Right lobe of liver (tissue), 4 donors: ENCODE measurements at regions not wholly inside any gene's neighbourhood (a gene's known extent, or its start where the extent isn't known, plus 50 kb on each side); places are given as distances from the start of the nearest gene placed in this dataset.

Experiments used
- CTCF ChIP-seq, 4 donors: fragments of 200-600 bp in 3 of 4; fragments of 450-650 bp in 1 of 4; IDR thresholded peaks; one replicate each; pipeline versions ENCODE4 v1.5.1 to v1.8.0; 2016 to 2022; ENCODE audit warnings: antibody characterized with exemption in 4 of 4, mild to moderate bottlenecking in 2 of 4
- POLR2A ChIP-seq: fragments of 450-650 bp; IDR thresholded peaks from one replicate; pipeline ENCODE4 v1.6.1; 2017; ENCODE audit warnings: antibody characterized with exemption, mild to moderate bottlenecking
- donor health status: DM: no; HTN: no; CAD: no.
- donor health status: DM: no; HTN: no; CAD: no.
- donor health status: DM: no; HTN: yes; CAD: no.

DNA sequence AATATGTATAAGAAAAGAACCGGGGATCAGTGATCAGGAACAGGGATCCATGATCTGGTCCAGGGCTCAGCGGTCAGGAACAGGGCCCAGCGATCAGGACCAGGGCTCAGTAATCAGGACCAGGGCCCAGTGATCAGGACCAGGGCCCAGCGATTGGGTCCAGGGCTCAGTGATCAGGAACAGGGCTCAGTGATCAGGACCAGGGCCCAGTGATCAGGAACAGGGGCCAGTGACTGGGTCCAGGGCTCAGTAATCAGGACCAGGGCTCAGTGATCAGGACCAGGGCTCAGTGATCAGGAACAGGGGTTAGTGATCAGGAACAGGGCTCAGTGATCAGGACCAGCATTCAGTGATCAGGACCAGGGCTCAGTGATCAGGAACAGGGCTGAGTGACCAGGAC, 56.3 kb downstream of the TMEM121 start:
- TF ChIP-seq CTCF (IDR thresholded peaks at IDR 0.05) (no peak), POLR2A (no peak)
